Gastrocnemius medialis (tissue), 4 donors: ENCODE measurements at regions not wholly inside any gene's neighbourhood (a gene's known extent, or its start where the extent isn't known, plus 50 kb on each side); places are given as distances from the start of the nearest gene placed in this dataset.

Source experiments
- ATAC-seq, 2 donors: fragments of 150-250 bp; one replicate each; pipeline ENCODE4 v1.9.1; 2016
- DNase-seq, 2 donors: peaks; one replicate each; pipeline ENCODE4 v3.0.0-alpha.2; 2019
- H3K27ac ChIP-seq, 4 donors: fragments of 200-600 bp; sonication (generic); 1 replicate in 1 of 4; 2 replicates in 3 of 4; pipeline ENCODE4 v1.5.1; 2016 to 2018; ENCODE audit warnings: mild to moderate bottlenecking in 2 of 4, moderate library complexity in 1 of 4
- H3K27me3 ChIP-seq, 3 donors: fragments of 200-600 bp; sonication (generic) in 2 of 3; 1 replicate in 1 of 3; 2 replicates in 2 of 3; pipeline versions ENCODE4 v1.5.1 to v1.6.0; 2016 to 2019; ENCODE audit warnings: mild to moderate bottlenecking in 1 of 3, moderate library complexity in 1 of 3
- H3K36me3 ChIP-seq, 2 donors: fragments of 200-600 bp; sonication (generic) in 1 of 2; one replicate each; pipeline ENCODE4 v1.5.1; 2017 to 2018
- H3K4me1 ChIP-seq, 2 donors: fragments of 200-600 bp; sonication (generic) in 1 of 2; one replicate each; pipeline ENCODE4 v1.5.1; 2016 to 2017; ENCODE audit warnings: mild to moderate bottlenecking in 2 of 2
- H3K4me3 ChIP-seq, 4 donors: fragments of 200-600 bp; sonication (generic) in 3 of 4; 1 replicate in 1 of 4; 2 replicates in 3 of 4; pipeline ENCODE4 v1.5.1; 2016 to 2019; ENCODE audit warnings: mild to moderate bottlenecking in 2 of 4
- H3K9me3 ChIP-seq, 3 donors: fragments of 200-600 bp; sonication (generic) in 2 of 3; 1 replicate in 1 of 3; 2 replicates in 2 of 3; pipeline ENCODE4 v1.5.1; 2016 to 2019
- CTCF ChIP-seq, 5 experiments: fragments of 450-650 bp in 3 of 5; fragments of 200-600 bp in 2 of 5; sonication (generic) in 2 of 5; IDR thresholded peaks in 4 of 5; conservative IDR thresholded peaks in 1 of 5; 1 replicate in 4 of 5; 2 replicates in 1 of 5; pipeline ENCODE4 v1.5.1; 2016 to 2019; ENCODE audit warnings: antibody characterized with exemption in 5 of 5, mild to moderate bottlenecking in 3 of 5, moderate library complexity in 3 of 5
- POLR2A ChIP-seq, 2 donors: fragments of 450-650 bp; IDR thresholded peaks; one replicate each; pipeline ENCODE4 v1.6.1; 2017; ENCODE audit warnings: antibody characterized with exemption in 2 of 2, mild to moderate bottlenecking in 2 of 2, moderate library complexity in 2 of 2
- in situ Hi-C, 4 donors: fragments of 200-750 bp; cut with MboI; loops; one replicate each; pipeline versions ENCODE4 v1.15.0 to v1.8.0; 2017; ENCODE audit warnings: low sequenced_read_pairs in 4 of 4
- intact Hi-C: fragments of 100-400 bp; cut with DNase I; formaldehyde crosslinking; loops from one replicate; pipeline ENCODE4 v1.15.1; 2023; ENCODE audit warnings: low total_unique reads

- no peaks in the 10 kb centered on the region for H3K27me3 ChIP-seq
- TF ChIP-seq CTCF (IDR thresholded peaks at IDR 0.05 in 4 of 5, conservative IDR thresholded peaks at IDR 0.05 in 1 of 5) (no peak), POLR2A (IDR thresholded peaks at IDR 0.05) (no peak)
- H3K4me1 ChIP-seq = no peaks in the 10 kb centered on the region
- no peaks in the 10 kb centered on the region for H3K36me3 ChIP-seq
- no peaks in the 10 kb centered on the region for H3K9me3 ChIP-seq
- DNase-seq = no peak
- intact Hi-C loops (no loop called here), in situ Hi-C loops (loop anchor here in 2 of 4 donors (10.0 kb wide), 1 partner anchor 248 kb away; no protein-coding TSS in a partner anchor)
- H3K27ac ChIP-seq = no peak overlapping the region
- H3K4me3 ChIP-seq = no peak overlapping the region
- no peak for ATAC-seq
Measured at GRCh38 chr6:154926366-154926765, 68.7 kb upstream of the TIAM2 start.

GRCh38 chr6:154928325-154928922 is 66.7 kb upstream of the TIAM2 start:
- intact Hi-C loops (loop anchor here (1.0 kb wide), 1 partner anchor 246 kb away; no protein-coding TSS in a partner anchor), in situ Hi-C loops (loop anchor here in 2 of 4 donors (10.0 kb wide), 1 partner anchor 246 kb away; no protein-coding TSS in a partner anchor)
- Histone ChIP-seq H3K4me3 (no peak overlapping the region), H3K27me3 (no peaks in the 10 kb centered on the region), H3K9me3 (no peaks in the 10 kb centered on the region), H3K4me1 (peaks cover 0 to 8% of the 10 kb centered on the region in 2 donors), H3K27ac (no peak overlapping the region), H3K36me3 (no peaks in the 10 kb centered on the region)
- TF ChIP-seq CTCF (IDR thresholded peaks at IDR 0.05 in 4 of 5, conservative IDR thresholded peaks at IDR 0.05 in 1 of 5) (peak; percentile 41 to 77 (median 55)), POLR2A (IDR thresholded peaks at IDR 0.05) (no peak)
- ATAC-seq (peak in 1 of 2 donors; percentile 68), DNase-seq (no peak)

- Histone ChIP-seq H3K4me3 (no peak overlapping the region), H3K36me3 (no peaks in the 10 kb centered on the region), H3K9me3 (no peaks in the 10 kb centered on the region), H3K27me3 (no peaks in the 10 kb centered on the region), H3K4me1 (peaks cover 0 to 8% of the 10 kb centered on the region in 2 donors), H3K27ac (no peak overlapping the region)
- in situ Hi-C loops (loop anchor here in 2 of 4 donors (10.0 kb wide), 1 partner anchor 244 kb away; no protein-coding TSS in a partner anchor), intact Hi-C loops (no loop called here)
- TF ChIP-seq CTCF (IDR thresholded peaks at IDR 0.05 in 4 of 5, conservative IDR thresholded peaks at IDR 0.05 in 1 of 5) = no peak
- no peak for TF ChIP-seq POLR2A (IDR thresholded peaks at IDR 0.05)
- ATAC-seq (no peak), DNase-seq (no peak)
Measured at GRCh38 chr6:154930451-154930851, 64.7 kb upstream of the TIAM2 start.

GRCh38 chr6:154931711-154932424 is 63.2 kb upstream of the TIAM2 start:
- ATAC-seq (peak in 1 of 2 donors; percentile 13), DNase-seq (no peak)
- Histone ChIP-seq H3K9me3 (no peaks in the 10 kb centered on the region), H3K27me3 (no peaks in the 10 kb centered on the region), H3K4me1 (peaks cover 0 to 8% of the 10 kb centered on the region in 2 donors), H3K36me3 (no peaks in the 10 kb centered on the region), H3K27ac (no peak overlapping the region), H3K4me3 (no peak overlapping the region)
- in situ Hi-C loops = loop anchor here in 2 of 4 donors (10.0 kb wide), 1 partner anchor 243 kb away; no protein-coding TSS in a partner anchor
- intact Hi-C loops = no loop called here
- TF ChIP-seq CTCF (IDR thresholded peaks at IDR 0.05 in 4 of 5, conservative IDR thresholded peaks at IDR 0.05 in 1 of 5) = no peak
- no peak for TF ChIP-seq POLR2A (IDR thresholded peaks at IDR 0.05)
